B cell (primary cell): ENCODE measurements at regions not wholly inside any gene's neighbourhood (a gene's known extent, or its start where the extent isn't known, plus 50 kb on each side); places are given as distances from the start of the nearest gene placed in this dataset.

ENCODE experiments used
- EZH2 ChIP-seq: IDR thresholded peaks from 2 replicates; pipeline ENCODE4 v1.6.1; 2012; ENCODE audit warnings: borderline replicate concordance, low read depth, mild to moderate bottlenecking, moderate library complexity, low read length; ENCODE audit not compliant: insufficient read depth, poor library complexity, severe bottlenecking
- TF ChIP-seq, protein P1 (sequence below): fragments of 200-600 bp; IDR thresholded peaks from one replicate; pipeline ENCODE4 v1.8.0; 2022; ENCODE audit warnings: antibody characterized with exemption, mild to moderate bottlenecking

GRCh38 chr7:45495618-45496017 lies 78.5 kb upstream of the ADCY1 start:
- TF ChIP-seq, protein P1, sequence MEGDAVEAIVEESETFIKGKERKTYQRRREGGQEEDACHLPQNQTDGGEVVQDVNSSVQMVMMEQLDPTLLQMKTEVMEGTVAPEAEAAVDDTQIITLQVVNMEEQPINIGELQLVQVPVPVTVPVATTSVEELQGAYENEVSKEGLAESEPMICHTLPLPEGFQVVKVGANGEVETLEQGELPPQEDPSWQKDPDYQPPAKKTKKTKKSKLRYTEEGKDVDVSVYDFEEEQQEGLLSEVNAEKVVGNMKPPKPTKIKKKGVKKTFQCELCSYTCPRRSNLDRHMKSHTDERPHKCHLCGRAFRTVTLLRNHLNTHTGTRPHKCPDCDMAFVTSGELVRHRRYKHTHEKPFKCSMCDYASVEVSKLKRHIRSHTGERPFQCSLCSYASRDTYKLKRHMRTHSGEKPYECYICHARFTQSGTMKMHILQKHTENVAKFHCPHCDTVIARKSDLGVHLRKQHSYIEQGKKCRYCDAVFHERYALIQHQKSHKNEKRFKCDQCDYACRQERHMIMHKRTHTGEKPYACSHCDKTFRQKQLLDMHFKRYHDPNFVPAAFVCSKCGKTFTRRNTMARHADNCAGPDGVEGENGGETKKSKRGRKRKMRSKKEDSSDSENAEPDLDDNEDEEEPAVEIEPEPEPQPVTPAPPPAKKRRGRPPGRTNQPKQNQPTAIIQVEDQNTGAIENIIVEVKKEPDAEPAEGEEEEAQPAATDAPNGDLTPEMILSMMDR: no peak
- no peak for TF ChIP-seq EZH2
